ENCODE measurements at regions not wholly inside any gene's neighbourhood (a gene's known extent, or its start where the extent isn't known, plus 50 kb on each side); places are given as distances from the start of the nearest gene placed in this dataset.
A peak's percentile ranks its signal among the peaks of the same experiment; 100 is the strongest.

DNA sequence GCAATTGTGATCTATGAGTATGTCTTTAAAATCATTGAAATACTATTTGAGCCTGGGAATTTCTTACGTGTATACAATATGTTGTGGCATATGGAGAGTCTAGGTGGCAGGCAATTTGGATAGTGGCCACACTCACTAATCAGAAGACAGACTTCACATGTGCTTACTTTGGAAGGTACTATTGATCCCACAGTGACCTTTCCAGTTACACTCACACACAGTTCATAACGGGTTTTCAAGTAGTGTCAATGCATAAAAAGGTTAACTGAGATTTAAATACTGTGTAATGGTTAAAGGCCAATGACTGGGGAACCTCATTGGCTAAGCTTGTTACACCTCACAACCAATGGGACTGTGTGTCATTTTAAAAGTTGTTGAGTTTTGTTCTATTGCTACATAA lies 783.2 kb downstream of the RPA4 start:
- no peak for DNase-seq

DNA sequence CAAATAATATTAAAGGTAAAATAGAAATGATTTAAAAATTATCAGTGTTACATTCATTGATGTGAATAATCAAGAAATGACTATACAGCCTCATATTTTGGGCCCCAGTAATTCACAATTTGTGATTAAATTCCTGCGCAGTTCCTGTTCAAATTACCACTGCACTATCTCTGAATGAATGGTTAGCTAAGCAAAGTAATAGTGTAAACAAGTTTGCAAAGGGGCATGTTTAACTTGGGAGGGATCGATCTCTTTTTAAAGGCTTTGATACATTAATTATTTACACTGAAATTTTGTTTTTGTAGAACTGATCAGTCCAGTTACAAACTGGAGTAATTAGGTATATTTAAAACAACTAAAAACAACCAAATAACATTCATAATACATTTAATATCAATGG lies 784.4 kb downstream of the RPA4 start:
- DNase-seq: no peak

DNA sequence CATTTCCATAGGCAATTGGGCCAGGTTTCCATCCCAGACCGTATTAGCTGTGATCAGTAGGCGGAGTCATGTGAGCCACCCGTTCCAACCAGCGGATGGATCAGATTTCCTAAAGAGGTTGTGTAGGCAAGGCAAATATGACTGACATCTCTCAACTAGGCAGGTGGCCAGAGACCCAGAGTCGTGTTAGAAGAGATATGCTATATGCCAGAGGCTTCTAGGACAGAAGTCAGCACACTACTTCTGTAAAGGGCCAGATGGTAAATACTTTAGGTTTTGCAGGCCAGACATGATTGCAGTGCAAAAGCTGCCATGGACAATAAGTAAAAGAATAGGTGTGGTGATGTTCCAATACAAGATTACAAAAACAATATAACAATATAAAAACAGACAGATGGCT lies 788.4 kb downstream of the RPA4 start:
- peak; percentile 92 for DNase-seq

DNA sequence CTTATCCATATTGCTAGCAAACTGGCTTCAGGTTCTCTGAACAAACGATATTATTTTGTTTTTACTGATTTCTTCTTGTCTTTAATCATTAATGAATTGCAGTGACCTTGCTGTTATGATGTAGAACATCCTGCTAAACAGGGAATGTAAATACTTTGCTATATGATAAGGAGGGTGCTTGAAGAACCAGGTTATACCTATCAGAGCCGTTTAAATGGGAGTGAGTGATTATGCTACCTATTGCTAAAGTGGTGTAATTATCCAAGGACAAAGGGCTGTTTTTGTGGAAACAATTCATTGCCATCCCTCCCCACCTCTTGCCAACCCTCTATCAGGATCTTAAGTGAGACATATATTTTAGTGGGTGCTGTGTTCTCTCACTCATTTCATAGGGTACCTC lies 788.9 kb downstream of the RPA4 start:
- peak; percentile 81 for DNase-seq

DNA sequence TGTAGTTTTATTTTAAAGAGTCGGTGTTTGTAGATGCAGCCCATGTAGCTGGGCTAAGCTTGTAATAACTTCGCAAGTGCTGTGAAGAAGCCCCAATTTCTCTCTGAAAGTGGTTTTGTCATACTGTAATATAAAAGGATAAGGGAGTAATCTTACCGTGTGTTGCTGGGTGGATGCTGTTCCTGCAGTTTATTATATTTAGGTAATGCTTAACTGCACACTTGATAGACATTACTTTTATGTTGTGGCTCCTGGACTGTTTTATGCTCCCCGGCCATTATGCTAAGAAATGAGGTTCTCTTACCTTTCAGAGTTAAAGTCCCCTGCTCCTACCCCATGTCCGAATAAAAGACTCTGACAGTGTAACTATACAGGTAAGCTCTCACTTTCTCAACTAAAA lies 789.4 kb downstream of the RPA4 start:
- DNase-seq: no peak

DNA sequence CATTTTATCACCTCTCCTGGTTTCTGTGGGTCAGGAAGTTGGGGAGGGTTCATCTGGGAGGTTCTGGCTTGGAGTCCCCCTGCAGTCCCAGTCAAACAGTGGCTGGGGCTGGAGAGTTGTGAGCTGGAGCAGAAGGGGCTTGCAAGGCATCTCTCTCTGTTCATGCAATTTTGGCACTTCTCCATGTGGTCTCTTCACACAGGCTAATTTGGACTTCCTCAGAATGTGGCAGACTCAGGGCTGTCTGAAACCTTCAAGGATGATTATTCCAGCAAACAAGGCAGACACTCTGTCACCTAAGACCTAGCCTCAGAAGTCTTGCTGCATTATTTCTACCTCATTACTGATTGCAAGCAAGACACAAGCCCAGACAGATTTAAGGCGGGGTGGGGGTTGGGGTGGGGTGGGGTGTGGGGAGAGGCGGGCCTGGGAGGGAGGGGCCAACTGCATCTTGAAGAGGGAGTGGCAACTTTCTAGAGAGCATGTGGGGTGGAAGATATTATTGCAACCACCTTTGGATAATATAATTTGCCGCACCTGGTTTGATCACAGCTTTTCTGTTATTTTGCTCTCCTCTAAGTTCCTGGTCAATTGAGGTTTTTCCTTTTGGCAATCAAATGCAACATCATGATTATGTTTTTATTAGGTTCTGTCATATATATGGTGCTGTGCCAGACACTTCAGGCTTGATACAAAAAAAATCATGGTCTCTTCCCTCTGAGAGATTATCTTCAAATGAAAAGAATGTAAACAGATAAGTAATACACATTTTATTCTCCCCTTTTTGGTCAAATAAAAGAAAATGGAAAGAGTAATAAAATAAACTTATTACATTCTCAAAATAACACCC lies 799.5 kb downstream of the RPA4 start:
- DNase-seq: no peak

DNA sequence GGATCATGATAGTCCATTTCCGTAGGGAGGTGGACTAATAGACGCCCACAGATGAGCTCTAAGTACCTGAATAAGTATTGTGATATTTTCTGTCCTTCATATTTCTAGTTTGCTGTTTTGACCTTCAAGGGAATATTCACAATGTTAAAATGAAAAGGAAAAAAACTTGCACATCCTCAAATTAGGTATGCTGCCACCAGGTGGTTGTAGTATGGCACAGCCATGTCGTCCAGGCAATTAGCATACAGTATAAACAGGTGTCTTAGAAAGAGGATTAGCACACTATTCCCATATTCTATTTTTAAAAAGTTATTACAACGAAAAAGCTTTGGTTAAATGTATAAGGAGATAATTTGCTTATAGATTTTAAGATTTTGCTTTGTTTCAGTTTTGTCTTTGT lies 802.0 kb downstream of the RPA4 start:
- DNase-seq: peak; percentile 14

DNA sequence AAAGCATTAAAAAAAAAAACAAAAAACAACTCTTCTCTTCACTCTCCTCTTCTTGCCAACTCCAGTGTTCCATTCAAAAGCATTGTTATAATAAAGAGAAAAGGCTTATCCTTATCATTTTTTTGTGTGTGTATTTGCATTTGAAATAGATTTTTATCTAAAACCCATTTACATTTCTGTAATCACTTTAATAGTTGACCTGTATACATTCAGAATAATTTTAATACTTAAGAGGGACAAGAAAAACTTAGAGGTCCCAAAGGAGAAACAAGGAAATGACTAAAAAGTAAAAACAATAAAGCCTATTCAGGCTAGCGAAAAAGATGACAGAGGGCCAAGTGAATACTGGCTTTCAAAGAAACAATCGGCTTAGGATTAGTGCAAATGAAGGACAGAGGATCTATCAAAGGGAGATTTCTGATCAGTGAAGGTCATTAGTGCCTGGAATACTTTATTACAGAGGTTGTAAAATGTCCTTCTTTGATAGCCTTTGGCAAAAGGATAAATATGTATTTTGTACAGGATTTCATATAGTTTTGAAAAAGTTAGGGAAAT lies 808.3 kb downstream of the RPA4 start:
- no peak for DNase-seq

DNA sequence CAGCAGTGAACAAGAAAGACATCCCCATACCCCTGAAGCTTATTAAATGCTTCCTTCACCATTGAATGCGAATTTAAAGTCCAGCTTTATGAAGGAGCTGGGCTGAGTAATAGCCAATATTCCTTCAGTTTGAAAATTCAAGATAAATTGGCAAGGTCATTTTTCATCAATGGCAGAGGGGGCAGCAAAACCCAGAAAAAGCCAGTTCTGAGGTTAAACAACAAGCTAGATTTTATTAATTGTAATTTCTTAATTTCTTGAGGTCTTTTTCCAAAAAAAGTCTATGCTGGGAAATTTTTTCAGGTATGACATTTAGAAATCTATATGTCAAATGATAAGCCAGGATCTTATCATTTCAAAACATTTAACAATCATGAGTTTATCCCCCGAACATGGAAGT lies 808.9 kb downstream of the RPA4 start:
- DNase-seq: no peak

DNA sequence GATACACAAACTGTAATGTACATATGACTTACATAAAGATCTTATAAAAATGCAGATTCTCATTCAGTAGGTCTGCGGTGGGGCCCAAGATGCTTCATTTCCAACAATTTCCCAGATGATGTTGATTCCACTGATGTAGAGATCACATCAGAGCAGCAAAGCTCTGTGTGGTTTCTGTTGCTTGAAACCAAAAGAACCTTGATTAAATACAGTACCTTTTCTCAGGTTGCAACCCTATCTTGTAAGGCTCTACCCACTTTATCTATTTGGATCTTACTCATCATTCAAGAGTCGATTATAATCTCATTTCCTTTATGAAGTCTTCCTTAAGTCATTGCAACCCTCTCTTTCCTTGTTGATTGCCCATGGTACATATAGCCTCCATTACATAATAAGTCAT lies 816.8 kb downstream of the RPA4 start:
- DNase-seq: no peak

DNA sequence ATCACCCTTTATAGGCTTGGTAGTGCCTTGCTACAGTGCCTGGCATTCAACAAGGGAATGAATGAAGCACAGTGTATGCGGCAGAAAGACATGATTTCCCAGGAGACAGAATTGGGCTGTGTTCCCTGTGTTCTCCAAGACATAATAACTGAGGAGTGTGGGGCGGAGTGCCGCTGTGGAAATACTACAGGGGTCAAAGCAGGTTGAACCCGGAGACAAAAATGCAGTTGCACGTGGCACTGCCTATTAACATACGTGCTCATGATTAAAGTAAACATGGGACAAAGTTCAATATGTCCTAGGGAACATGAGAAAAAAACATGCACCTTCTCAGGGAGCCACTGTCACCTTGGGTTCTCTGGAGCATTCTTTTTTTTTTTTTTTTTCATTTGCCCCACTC lies 820.8 kb downstream of the RPA4 start:
- DNase-seq: no peak

DNA sequence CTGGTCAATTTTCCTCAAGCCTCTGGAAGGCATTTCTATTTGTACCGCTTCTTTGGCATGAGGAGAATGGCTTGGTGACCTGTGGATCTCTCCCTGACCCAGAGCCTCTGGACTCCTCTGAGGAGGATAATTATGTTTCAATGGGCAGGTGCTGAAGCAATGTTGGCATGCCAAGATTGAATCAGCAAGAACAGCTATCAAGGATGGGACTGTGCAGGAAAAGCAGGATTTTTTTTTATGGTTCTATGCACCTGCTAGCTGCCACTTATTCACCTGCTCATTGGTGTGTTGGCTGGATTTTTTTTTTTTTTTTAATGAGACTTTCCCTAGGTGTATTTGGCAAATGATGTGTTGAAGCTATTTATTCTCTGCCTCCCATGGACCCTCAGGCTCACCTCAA lies 821.2 kb downstream of the RPA4 start:
- DNase-seq: no peak

DNA sequence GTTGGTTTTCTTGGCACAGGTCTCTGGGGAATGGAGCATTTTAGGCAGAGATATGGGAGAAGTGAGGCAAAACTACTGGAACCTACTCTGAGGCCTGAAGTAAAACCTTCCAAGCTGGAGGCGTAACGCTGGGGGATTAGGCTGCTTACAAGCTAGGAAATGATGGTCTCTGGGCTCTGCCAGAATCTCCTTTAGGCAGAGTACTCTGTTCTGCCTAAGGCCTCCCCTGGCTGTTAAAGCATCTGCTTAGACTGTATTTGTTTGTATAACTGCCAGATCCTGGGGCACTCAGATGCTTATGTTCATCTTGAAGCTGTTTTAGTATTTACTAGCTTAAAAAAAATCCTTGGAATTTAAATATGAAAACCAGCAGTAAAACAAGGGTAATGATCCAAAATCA lies 822.2 kb downstream of the RPA4 start:
- DNase-seq: no peak

DNA sequence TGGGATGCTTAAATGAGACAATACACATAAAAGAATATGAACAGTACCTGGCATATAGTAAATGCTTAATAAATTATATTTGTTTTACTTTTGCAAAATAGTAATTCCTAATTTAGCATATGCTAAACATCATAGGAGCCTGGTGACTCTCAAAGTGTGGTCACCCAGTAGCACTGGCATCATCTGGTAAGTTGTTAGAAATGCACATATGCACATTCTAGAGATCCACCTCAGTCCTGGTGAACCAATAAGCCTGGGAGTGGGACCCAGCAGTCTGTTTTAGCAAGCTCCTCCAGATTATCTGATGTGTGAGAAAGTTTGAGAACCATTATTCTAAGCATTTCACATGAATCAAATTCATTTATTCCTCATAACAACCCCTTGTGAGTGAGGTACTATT lies 830.4 kb downstream of the RPA4 start:
- no peak for DNase-seq

DNA sequence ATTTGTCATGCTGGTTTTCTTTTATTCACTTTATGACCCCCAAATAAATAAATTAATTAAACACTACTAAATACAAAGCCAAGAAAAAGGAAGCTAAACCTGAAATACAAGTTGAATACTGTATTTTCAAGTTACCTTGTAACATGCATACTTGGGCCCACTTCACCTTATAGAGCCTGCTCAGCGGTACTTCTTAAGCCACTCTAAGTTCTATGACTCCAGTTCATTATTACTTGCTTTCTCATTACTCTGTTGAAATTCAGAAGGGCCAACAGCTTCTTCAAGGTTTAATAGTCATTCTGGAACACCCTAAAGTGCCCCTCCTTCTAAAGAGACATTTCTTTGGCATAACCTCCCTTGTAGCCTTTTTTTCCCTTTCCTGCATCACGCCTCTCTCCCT lies 844.5 kb downstream of the RPA4 start:
- DNase-seq: no peak

DNA sequence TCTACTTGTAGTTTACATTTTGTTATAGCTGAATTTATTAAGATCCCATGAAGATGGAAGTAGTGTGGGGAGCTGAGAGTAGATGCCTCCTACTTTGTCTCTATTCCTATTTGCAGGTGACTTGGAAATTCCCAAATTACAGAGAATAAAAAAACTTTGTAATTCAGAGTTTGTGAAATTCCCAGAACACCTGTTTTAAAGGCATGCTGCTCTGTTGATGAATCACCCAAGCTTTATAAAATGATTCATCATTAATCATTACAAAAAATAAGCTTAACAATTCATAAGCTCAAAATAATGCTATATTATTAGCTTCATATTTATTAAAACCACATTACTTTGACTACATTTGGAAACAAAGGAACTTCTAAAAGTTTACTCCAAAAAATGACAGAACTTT lies 856.3 kb downstream of the RPA4 start:
- no peak for DNase-seq

DNA sequence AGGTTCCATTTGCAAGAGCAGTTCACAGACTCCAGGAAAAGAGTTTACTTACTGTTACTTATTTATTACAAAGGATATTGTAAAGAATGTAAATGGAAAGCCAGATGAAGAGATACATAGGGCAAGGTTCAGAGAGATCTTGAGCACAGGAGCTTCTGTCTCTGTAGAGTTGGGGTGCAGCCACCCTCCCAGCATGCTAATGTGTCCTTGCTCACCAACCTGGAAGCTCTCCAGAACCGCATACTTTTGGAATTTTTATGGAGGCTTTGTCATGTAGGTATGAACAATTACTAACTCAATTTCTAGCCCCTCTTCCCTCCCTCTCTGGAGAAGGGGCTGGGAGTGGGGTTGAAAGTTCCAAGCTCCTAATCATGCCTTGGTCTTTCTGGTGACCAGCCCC lies 857.2 kb downstream of the RPA4 start:
- no peak for DNase-seq

DNA sequence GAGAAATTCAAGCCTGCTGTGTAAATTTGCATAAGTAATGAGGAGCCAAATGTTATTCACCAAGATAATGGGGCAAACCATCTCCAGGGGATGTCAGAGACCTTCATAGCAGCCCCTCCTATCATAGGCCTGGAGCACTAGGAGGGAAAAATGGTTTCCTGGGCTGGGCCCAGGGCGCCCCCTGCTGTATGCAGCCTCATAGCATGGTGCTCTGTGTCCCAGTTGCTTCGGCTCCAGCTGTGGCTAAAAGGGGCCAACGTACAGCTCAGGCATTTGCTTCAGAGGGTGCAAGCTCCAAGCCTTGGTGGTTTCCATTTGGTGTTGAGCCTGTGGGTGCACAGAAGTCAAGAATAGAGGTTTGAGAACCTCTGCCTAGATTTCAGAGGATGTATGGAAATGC lies 859.3 kb downstream of the RPA4 start:
- no peak for DNase-seq

DNA sequence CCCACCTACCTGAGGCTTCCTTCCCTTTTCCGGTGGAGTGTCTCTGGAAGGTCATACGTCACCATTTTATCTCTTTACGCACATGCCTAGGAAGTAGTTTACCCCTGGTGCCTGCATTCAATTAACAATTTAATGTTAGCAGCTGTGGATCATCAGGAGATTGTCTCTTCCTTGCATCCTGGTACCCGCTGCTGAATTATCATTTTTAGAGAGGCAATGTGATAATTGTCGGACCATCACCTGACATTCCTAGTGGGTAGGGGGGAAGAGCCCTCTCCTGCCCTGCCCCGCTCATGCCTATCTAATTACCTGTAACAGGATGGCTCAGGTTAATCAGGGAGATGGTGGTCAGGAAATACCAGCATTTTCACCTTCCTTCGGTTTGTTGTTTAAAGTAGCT lies 863.6 kb downstream of the RPA4 start:
- no peak for DNase-seq

DNA sequence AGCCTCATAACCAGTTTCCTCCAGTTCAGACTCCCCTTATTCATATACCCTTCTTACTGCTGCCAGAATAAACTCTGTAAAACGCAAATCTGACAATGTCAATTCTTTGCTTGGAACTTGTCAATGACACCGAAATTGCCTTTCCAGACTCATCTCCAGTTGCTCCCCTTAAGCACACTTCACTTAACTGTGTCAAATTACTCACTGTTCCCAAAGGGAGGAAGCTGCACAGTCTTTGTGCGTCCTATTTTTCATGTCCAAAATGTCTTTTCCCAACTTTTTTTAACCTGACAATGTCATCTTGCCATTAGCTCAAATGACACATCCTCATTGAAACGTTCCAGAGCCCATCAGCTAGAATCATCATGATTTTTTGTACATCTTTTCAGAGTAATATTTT lies 867.3 kb downstream of the RPA4 start:
- no peak for DNase-seq

DNA sequence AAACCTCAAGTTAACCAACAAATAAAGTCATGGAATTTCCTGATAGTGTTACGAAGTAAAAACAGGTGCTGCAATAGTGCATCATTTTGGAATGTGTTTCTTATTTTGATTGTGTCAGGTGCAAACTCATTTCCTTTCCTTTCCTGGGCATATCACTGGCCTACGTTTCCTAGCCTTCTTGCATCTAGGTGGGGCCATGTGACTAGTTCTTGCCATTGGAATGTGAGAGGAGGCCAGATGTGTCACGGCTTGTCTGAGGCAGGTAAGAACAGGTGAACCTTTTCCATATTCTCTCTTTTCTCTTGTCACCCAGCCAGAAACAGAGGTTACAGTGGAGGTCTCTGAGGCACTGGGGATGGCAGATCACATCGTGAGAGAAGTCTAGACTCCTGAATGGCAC lies 868.0 kb downstream of the RPA4 start:
- no peak for DNase-seq

DNA sequence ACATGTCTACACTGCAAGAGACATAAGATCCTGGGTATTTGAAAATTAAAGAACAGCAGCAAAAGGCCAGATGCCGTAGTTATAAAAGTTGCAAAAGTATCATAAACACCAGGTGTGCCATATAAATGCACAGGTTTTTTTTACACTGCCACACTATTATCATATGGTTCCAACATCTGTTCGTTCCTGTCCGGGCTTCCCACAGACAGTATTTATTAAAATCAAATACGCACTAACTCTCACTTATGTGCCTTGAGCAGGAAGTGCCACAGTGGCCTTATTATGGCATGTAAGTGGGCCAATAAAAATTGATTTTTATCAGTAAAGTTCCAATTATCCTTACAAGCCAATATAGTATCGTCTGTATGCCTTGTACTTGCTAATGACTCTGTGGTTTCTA lies 873.2 kb downstream of the RPA4 start:
- no peak for DNase-seq

DNA sequence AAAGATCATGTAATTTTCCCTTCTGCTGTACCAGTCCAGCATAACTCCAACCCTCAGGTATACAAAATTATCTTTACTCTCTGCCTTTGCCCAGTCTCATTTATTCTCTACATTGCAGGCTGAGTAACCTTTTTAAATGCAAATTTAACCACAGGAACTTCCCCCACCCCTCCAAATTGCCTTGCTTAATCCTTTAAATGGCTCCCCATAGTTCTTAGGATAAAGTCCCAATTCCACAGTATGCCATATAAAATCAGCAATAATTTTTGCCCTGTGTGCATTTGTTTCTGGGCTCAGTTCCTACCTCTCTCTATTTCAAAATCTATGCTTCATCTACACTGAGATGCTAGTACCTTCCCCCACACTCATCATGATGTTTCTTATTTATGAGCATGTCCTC lies 879.7 kb downstream of the RPA4 start:
- DNase-seq: no peak

DNA sequence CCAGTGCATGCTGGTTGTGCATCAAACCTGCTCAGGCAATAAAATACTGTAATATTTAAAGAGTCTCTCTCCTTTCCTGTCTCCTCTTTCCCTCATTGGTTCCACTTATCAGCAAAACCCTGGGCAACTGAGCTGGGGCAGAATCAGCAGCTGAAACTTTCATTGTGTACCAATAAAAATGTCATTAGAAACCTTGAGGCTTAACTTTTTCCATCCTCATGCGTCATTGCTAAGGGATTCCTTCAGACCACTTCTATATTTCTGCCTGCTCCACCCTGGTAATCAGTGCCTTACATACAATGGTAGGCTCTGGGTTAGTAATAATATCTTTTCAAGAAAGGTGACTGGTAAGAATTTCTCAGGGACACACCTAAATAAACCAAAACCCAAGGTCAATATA lies 880.3 kb downstream of the RPA4 start:
- DNase-seq: no peak

DNA sequence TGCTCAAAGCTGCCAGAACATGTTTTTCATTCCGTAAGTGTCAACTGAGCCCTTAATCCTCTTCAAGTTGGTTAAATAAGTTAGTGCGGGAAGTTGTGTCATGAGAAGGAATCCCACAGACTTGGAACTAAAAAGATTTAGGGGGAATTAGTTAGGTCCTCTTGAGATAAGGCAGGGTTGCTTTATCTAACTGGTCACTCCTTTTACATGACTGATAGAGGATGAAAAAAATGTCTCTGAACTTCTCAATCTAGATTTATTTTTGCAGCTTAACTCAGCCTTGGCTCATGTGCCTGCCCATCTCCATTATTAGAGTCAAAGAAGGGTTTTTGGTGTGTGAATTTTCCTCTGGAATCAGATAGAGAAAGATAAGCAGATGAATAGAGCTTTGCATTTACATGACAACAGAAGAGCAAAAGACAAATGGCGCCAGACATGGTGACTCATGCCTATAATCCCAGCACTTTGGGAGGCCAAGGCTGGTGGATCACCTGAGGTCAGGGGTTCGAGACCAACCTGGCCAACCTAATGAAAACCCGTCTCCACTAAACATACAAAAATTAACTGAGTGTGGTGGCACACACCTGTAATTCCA lies 882.9 kb downstream of the RPA4 start:
- DNase-seq: no peak

Measured in NCI-H345 (cell line).